Ectodermal cell (in vitro differentiated cells): ENCODE measurements at regions not wholly inside any gene's neighbourhood (a gene's known extent, or its start where the extent isn't known, plus 50 kb on each side); places are given as distances from the start of the nearest gene placed in this dataset.

Experiments
- H3K27ac ChIP-seq: 2 replicates; pipeline ENCODE4 v1.7.0; 2013; ENCODE audit warnings: mild to moderate bottlenecking, low read depth, low read length; ENCODE audit not compliant: insufficient read depth, poor library complexity, severe bottlenecking
- H3K27me3 ChIP-seq: 2 replicates; pipeline ENCODE4 v1.7.0; 2013; ENCODE audit warnings: mild to moderate bottlenecking, low read length; ENCODE audit not compliant: insufficient read depth, control insufficient read depth, poor library complexity, severe bottlenecking
- H3K36me3 ChIP-seq: one replicate; pipeline ENCODE4 v1.7.0; 2013; ENCODE audit warnings: low read length; ENCODE audit not compliant: control insufficient read depth, insufficient read depth
- H3K4me1 ChIP-seq: one replicate; pipeline ENCODE4 v1.7.0; 2013; ENCODE audit warnings: low read length; ENCODE audit not compliant: control insufficient read depth, insufficient read depth
- H3K4me3 ChIP-seq: 2 replicates; pipeline ENCODE4 v1.7.0; 2013; ENCODE audit warnings: low read depth, low read length, control low read depth; ENCODE audit not compliant: insufficient read depth
- H3K9me3 ChIP-seq: 2 replicates; pipeline ENCODE4 v1.7.0; 2013; ENCODE audit warnings: mild to moderate bottlenecking, low read length, moderate library complexity; ENCODE audit not compliant: control insufficient read depth
- WGBS, 2 experiments: methylation state at CpG; one replicate each; pipeline ENCODE4 v1.1.7; 2013; ENCODE audit warnings: missing lambda C conversion rate in 2 of 2; 5-methylcytosine and 5-hydroxymethylcytosine counted together

DNA sequence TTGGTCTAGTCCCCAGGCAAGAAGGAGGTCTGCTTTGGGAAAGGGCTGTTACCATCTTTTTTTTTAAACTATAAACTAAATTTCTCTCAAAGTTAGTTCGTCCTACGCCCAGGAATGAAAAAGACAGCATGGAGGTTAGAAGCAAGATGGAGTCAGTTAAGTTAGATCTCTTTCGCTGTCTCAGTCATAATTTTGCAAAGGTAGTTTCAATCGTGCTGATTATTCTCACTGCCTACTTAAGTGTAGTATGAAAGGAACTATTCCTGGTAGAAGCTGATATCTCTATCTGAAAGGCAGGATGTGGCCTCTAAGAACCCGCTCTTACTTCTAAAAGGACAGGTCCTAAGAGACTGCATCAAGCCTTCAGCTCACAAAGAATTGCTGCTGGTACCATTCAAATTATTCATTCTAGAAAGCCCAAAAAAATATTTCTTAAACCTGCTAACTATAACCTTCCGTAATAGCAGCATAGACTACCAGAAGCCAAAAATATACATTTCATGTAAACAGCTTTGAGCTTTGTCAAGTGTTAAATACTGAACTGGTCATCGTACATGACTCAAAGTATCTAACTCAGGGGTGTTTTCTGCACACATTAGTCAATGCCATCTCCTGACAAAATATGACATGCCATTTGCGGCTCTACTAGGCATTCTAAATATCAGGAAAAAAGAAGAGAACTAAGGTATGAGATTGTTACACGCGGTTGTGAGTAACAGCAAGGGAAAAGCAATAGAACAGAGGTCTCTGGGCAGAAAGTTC lies 96.0 kb upstream of the CCDC80 start:
- 92 to 94% methylated on average over 10 of the region's 10 CpGs for WGBS, 2 experiments
- Histone ChIP-seq H3K27ac (no peak overlapping the region), H3K4me1 (no peaks in the 10 kb centered on the region)

DNA sequence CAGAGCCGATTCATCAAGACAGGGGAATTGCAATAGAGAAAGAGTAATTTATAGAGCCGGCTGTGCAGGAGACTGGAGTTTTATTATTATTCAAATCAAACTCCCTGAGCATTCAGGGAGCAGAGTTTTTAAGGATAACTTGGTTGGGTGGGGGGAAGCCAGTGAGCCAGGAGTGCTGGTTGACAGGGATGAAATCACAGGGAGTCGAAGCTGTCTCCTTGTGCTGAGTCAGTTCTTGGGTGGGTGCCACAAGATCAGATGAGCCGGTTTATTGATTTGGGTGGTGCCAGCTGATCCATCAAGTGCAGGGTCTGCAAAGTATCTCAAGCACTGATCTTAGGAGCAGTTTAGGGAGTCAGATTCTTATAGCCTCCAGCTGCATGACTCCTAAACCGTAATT lies 95.4 kb upstream of the CCDC80 start:
- Histone ChIP-seq H3K36me3 (no peaks in the 10 kb centered on the region), H3K27ac (no peak overlapping the region), H3K4me1 (no peaks in the 10 kb centered on the region), H3K4me3 (no peak overlapping the region), H3K27me3 (no peaks in the 10 kb centered on the region), H3K9me3 (no peaks in the 10 kb centered on the region)
- 80% methylated on average over 5 of the region's 5 CpGs for WGBS, 2 experiments

More for the DNA sequence above, 96.0 kb upstream of the CCDC80 start:
- H3K36me3 ChIP-seq = no peaks in the 10 kb centered on the region
- H3K9me3 ChIP-seq = no peaks in the 10 kb centered on the region
- no peaks in the 10 kb centered on the region for H3K27me3 ChIP-seq
- H3K4me3 ChIP-seq = no peak overlapping the region

DNA sequence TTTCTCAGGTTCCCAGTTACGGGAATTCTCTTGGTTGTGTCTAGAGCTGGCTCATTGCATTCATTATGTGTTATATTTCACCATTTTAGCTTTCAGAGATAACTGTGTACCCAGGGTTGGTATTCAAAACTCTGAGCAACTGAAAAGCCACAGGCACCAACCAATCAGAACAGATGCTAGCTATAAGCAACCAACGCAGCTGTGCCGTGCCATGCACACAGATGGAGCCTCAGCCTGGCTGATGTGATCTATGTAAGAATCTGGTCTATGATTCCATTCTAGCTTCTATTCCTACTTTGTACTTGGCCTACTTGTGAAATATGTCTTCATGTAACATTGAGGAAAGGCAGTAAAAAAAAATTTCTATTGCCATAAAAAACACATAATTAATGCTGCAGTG lies 95.0 kb upstream of the CCDC80 start:
- Histone ChIP-seq H3K9me3 (no peaks in the 10 kb centered on the region), H3K27me3 (no peaks in the 10 kb centered on the region), H3K4me1 (no peaks in the 10 kb centered on the region), H3K27ac (no peak overlapping the region), H3K36me3 (no peaks in the 10 kb centered on the region), H3K4me3 (no peak overlapping the region)
- WGBS, 2 experiments = 91 to 97% methylated on average over 2 to 3 of the region's 3 CpGs

DNA sequence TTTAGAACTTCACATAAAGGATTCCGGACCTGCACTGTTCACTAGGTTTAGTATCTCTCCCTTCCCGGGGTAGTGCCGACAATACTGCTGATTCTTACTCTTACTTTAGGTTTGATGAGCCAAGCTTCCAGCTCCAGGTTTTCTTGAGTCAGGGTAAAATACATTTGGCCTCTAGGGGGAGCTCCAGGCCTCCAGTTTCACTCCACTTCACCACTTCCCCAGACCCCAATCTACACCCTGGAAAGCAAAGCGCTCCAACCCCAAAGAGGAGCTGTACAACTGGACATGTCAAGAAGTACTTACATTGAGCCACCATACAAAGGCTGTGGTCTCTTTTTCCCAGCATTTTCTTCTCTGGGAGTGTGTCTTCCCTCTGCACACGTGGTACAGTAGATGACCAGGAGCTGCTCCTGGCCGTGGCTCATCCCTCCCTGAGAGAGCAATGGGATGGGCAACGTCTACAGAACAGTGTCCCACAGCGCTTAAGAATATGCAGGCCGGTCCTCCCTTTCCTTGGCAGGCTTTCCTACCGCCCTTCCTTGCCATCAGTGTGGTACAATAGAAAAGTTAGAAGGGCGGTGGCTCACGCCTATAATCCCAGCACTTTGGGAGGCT lies 93.9 kb upstream of the CCDC80 start:
- Histone ChIP-seq H3K4me3 (no peak overlapping the region), H3K36me3 (no peaks in the 10 kb centered on the region), H3K27me3 (no peaks in the 10 kb centered on the region), H3K4me1 (no peaks in the 10 kb centered on the region), H3K27ac (no peak overlapping the region), H3K9me3 (no peaks in the 10 kb centered on the region)
- 77 to 80% methylated on average over 12 of the region's 12 CpGs for WGBS, 2 experiments

DNA sequence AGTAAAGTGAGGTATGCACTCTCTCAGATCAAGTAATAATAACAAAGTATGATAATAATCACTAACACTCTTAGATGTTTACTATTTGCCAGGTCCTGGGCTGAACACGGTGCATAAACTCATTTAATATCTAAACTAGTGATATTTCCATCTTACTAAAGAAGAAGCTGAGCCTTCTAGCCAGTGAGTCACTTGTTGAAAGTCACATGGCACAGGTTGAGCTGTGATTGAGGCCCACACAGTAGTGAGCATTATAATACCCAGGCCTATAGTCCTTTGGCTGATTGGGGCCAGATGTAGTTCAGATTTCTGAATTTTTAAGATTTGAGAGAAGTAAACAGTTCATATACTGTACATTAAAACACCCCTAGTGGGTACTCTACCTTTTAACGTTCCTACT lies 93.2 kb upstream of the CCDC80 start:
- WGBS, 2 experiments = 89 to 100% methylated on average over 1 of the region's 2 CpGs
- no peaks in the 10 kb centered on the region for H3K27me3 ChIP-seq

DNA sequence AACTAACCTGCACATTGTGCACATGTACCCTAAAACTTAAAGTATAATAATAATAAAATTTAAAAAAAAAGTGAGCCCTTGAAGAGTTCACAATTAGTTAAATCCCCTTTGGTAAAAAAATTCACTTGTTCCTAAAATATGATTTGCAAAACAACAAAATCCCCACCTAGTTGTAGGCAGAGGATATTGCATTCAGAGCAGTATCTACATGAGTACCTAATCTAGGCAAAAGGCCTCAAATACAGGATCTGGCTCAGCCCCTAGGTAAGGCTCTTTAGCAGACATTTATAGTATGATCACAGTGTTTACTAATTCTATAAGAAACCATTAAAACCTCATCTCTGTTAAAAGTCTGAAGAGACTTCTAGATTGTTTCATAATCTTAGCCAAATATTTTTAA lies 89.3 kb upstream of the CCDC80 start:
- Histone ChIP-seq H3K27me3 (no peaks in the 10 kb centered on the region), H3K4me3 (no peak overlapping the region), H3K4me1 (no peaks in the 10 kb centered on the region), H3K9me3 (no peaks in the 10 kb centered on the region), H3K36me3 (no peaks in the 10 kb centered on the region), H3K27ac (no peak overlapping the region)

More for the DNA sequence above, 93.2 kb upstream of the CCDC80 start:
- Histone ChIP-seq H3K9me3 (no peaks in the 10 kb centered on the region), H3K36me3 (no peaks in the 10 kb centered on the region), H3K27ac (peak overlapping the region; percentile 0), H3K4me1 (no peaks in the 10 kb centered on the region), H3K4me3 (no peak overlapping the region)

DNA sequence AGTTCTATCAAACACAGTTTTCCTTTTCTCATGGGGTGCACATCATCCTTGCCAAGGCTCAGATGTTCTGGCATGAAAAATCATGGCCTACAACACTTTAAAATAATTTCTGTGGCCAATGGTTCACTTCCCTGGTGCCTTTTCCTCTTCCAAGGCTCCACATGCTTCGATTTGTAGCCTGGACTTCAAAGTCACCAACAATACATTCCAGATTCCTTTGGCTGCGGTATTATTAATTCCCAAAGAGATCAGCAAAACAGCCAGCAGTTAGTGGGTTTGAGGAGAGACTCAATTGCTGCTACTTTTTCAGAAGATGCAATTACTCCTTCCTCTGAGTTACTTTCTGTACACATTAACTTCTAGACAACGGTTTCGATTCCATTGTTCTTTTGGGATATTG lies 80.3 kb upstream of the CCDC80 start:
- H3K27ac ChIP-seq = no peak overlapping the region
- WGBS, 2 experiments = 90 to 93% methylated on average over 4 of the region's 4 CpGs
- H3K27me3 ChIP-seq = no peaks in the 10 kb centered on the region
- no peaks in the 10 kb centered on the region for H3K36me3 ChIP-seq
- H3K4me3 ChIP-seq = no peak overlapping the region
- H3K9me3 ChIP-seq = no peaks in the 10 kb centered on the region
- no peaks in the 10 kb centered on the region for H3K4me1 ChIP-seq

DNA sequence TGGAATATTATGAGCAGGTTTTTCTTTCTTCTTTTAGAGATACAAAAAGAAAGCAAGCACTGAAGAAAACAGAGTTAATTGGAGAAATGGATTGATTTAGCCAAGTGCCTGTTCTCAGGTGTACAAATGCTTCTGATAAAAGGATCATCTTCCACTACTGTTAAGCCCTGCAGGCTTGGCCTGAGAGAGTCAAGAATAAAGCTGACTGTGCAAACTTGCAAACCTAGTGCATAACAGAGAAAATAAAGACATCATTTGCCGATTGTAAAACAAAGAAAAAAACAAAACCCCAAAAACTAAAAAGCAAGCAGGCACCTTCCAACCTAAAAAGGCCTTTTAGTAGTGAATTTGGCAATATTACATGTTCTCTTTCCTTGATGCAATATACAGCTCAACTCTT lies 78.0 kb upstream of the CCDC80 start:
- no peaks in the 10 kb centered on the region for H3K36me3 ChIP-seq
- no peak overlapping the region for H3K4me3 ChIP-seq
- WGBS, 2 experiments = 82 to 100% methylated on average over 1 of the region's 1 CpG
- H3K4me1 ChIP-seq = no peaks in the 10 kb centered on the region
- no peak overlapping the region for H3K27ac ChIP-seq
- H3K27me3 ChIP-seq = no peaks in the 10 kb centered on the region
- no peaks in the 10 kb centered on the region for H3K9me3 ChIP-seq

DNA sequence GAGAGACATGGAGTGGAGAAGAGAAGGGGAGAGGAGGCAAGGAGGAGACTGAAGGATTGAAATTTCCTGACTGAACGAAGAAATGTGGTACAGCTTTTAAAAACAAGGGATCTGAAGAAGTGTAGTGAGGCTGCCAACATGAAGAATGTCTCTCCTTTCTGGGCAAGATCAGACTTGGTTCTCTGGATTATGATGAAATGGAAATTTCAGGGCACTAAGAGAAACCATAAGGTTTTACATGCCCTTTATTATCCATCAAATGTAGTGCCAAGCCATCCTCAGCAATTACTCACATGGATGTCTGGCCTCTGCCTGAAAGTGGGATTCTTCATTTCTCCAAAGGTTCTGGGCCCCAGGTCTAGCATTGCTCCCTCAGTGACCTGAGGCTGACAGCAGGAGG lies 77.6 kb upstream of the CCDC80 start:
- no peak overlapping the region for H3K27ac ChIP-seq
- no peaks in the 10 kb centered on the region for H3K4me1 ChIP-seq
- H3K4me3 ChIP-seq = no peak overlapping the region
- H3K9me3 ChIP-seq = no peaks in the 10 kb centered on the region
- WGBS, 2 experiments = 43 to 49% methylated on average over 1 of the region's 1 CpG
- H3K27me3 ChIP-seq = no peaks in the 10 kb centered on the region
- no peaks in the 10 kb centered on the region for H3K36me3 ChIP-seq

DNA sequence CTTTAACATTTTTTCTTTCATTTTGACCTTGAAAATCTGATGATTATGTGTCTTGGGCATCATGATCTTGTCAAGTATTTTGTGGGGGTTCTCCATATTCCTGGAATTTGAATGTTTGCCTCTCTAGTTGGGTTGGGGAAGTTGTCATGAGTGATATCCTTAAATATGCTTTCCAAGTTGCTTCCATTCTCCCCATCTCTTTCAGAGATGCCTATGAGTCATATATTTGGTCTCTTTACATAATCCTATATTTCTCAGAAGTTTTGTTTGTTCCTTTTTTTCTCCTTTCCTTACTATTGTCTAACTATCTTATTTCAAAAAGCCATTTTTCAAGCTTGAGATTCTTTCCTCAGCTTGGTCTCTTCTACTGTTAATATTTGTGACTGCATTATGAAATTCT lies 69.0 kb upstream of the CCDC80 start:
- Histone ChIP-seq H3K9me3 (no peaks in the 10 kb centered on the region), H3K4me1 (no peaks in the 10 kb centered on the region), H3K4me3 (no peak overlapping the region), H3K36me3 (no peaks in the 10 kb centered on the region), H3K27me3 (no peaks in the 10 kb centered on the region), H3K27ac (no peak overlapping the region)
